ENCODE measurements at regions not wholly inside any gene's neighbourhood (a gene's known extent, or its start where the extent isn't known, plus 50 kb on each side); places are given as distances from the start of the nearest gene placed in this dataset.

GRCh38 chr11:32161293-32161692 is 70.4 kb downstream of the RCN1 start:
- DNase-seq (ENCODE audit: low spot score): no peak
- no peak overlapping the region for H3K4me3 Mint-ChIP-seq (ENCODE audit: unreplicated experiment)
- H3K36me3 Mint-ChIP-seq (ENCODE audit: low read depth, unreplicated experiment): no peaks in the 10 kb centered on the region
- no peak for TF ChIP-seq CTCF (IDR thresholded peaks at IDR 0.05; ENCODE audit: unreplicated experiment)
- no peaks in the 10 kb centered on the region for H3K9me3 Mint-ChIP-seq (ENCODE audit: unreplicated experiment)
- H3K27me3 Mint-ChIP-seq (ENCODE audit: unreplicated experiment): no peaks in the 10 kb centered on the region
- H3K4me1 Mint-ChIP-seq (ENCODE audit: unreplicated experiment): no peaks in the 10 kb centered on the region
- H3K27ac Mint-ChIP-seq (ENCODE audit: unreplicated experiment): no peak overlapping the region

GRCh38 chr11:32162351-32162750 is 71.5 kb downstream of the RCN1 start:
- DNase-seq (ENCODE audit: low spot score): no peak
- no peaks in the 10 kb centered on the region for H3K9me3 Mint-ChIP-seq (ENCODE audit: unreplicated experiment)
- H3K4me1 Mint-ChIP-seq (ENCODE audit: unreplicated experiment): no peaks in the 10 kb centered on the region
- H3K4me3 Mint-ChIP-seq (ENCODE audit: unreplicated experiment): no peak overlapping the region
- no peaks in the 10 kb centered on the region for H3K36me3 Mint-ChIP-seq (ENCODE audit: low read depth, unreplicated experiment)
- no peak for TF ChIP-seq CTCF (IDR thresholded peaks at IDR 0.05; ENCODE audit: unreplicated experiment)
- no peak overlapping the region for H3K27ac Mint-ChIP-seq (ENCODE audit: unreplicated experiment)
- H3K27me3 Mint-ChIP-seq (ENCODE audit: unreplicated experiment): no peaks in the 10 kb centered on the region

- H3K9me3 Mint-ChIP-seq (ENCODE audit: unreplicated experiment): no peaks in the 10 kb centered on the region
- no peaks in the 10 kb centered on the region for H3K36me3 Mint-ChIP-seq (ENCODE audit: low read depth, unreplicated experiment)
- no peaks in the 10 kb centered on the region for H3K27me3 Mint-ChIP-seq (ENCODE audit: unreplicated experiment)
- no peaks in the 10 kb centered on the region for H3K4me1 Mint-ChIP-seq (ENCODE audit: unreplicated experiment)
- no peak overlapping the region for H3K4me3 Mint-ChIP-seq (ENCODE audit: unreplicated experiment)
- no peak for DNase-seq (ENCODE audit: low spot score)
- H3K27ac Mint-ChIP-seq (ENCODE audit: unreplicated experiment): no peak overlapping the region
- TF ChIP-seq CTCF (IDR thresholded peaks at IDR 0.05; ENCODE audit: unreplicated experiment): no peak
These were observed 72.0 kb downstream of the RCN1 start for GRCh38 chr11:32162906-32163305.

GRCh38 chr11:32163557-32163956 is 72.7 kb downstream of the RCN1 start:
- no peak for DNase-seq (ENCODE audit: low spot score)
- H3K4me1 Mint-ChIP-seq (ENCODE audit: unreplicated experiment): no peaks in the 10 kb centered on the region
- no peaks in the 10 kb centered on the region for H3K36me3 Mint-ChIP-seq (ENCODE audit: low read depth, unreplicated experiment)
- no peak overlapping the region for H3K27ac Mint-ChIP-seq (ENCODE audit: unreplicated experiment)
- no peak overlapping the region for H3K4me3 Mint-ChIP-seq (ENCODE audit: unreplicated experiment)
- no peak for TF ChIP-seq CTCF (IDR thresholded peaks at IDR 0.05; ENCODE audit: unreplicated experiment)
- H3K27me3 Mint-ChIP-seq (ENCODE audit: unreplicated experiment): no peaks in the 10 kb centered on the region
- no peaks in the 10 kb centered on the region for H3K9me3 Mint-ChIP-seq (ENCODE audit: unreplicated experiment)

DNA sequence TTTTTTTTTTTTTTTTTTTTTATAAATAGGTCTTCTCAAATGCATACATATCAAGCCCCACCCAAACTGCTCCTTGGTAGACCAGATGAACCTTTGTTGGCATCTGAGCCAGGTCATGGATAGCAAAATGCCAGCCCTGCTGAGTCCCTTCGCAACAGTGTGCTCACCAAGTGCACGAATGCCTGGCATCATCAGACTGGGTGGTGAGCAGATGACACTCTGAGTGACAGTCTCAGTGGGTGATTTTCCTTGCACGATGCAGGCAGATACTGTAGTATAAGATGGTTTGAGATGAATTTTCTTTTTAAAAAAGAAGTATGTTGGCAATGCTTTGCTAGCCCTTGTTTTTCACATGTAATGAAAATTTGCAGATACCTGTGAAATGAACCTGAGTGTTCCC is 74.0 kb downstream of the RCN1 start:
- no peaks in the 10 kb centered on the region for H3K9me3 Mint-ChIP-seq (ENCODE audit: unreplicated experiment)
- no peaks in the 10 kb centered on the region for H3K36me3 Mint-ChIP-seq (ENCODE audit: low read depth, unreplicated experiment)
- H3K4me1 Mint-ChIP-seq (ENCODE audit: unreplicated experiment): no peaks in the 10 kb centered on the region
- no peak overlapping the region for H3K27ac Mint-ChIP-seq (ENCODE audit: unreplicated experiment)
- H3K27me3 Mint-ChIP-seq (ENCODE audit: unreplicated experiment): no peaks in the 10 kb centered on the region
- H3K4me3 Mint-ChIP-seq (ENCODE audit: unreplicated experiment): no peak overlapping the region
- no peak for TF ChIP-seq CTCF (IDR thresholded peaks at IDR 0.05; ENCODE audit: unreplicated experiment)
- no peak for DNase-seq (ENCODE audit: low spot score)

Measured in endothelial cell (in vitro differentiated cells).